NCI-H1417 treated with DMSO at 0.1 percent for 48 hours (cell line): ENCODE measurements at regions not wholly inside any gene's neighbourhood (a gene's known extent, or its start where the extent isn't known, plus 50 kb on each side); places are given as distances from the start of the nearest gene placed in this dataset.
A peak's percentile ranks its signal among the peaks of the same experiment; 100 is the strongest.

Source experiments
- DNase-seq: peaks from one replicate; lab custom pipeline; 2025; lab: John Stamatoyannopoulos, UW

DNA sequence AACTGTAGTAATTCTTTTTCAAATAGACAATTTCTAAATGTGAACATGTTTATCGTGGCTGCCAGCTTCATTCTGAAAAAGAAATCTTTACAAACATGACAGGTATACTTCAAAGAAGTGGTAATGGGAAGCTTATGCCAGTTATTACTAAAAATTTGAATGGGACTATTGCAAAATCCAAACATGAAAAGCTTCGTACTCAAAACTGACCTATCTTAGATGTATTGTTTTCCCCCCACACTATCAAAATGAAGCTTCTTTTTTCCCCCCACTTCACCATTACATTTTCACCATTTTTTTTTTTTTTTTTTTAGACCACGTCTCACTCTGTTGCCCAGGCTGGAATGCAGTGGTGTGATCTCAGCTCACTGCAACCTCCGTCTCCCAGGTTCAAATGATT is 50.4 kb upstream of the SERTAD2 start:
- no peak for DNase-seq

DNA sequence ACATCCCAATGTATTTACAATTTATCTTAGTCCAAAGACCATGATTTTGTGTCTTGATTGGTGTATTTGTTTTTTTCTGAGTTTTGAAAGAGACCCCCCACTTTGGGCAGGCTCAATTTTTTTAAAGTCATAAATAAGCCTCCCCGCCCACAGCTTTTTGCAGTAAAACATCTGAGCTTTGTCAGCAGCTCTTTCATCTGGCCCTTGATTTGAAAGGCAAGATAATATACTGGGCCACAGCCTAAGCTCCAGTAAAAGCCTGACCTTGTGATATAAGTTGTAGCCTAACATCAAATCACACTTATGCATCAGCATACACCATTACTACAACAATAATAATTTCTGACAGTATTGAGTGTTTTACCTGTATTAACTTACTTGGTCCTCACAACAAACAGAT is 51.3 kb upstream of the SERTAD2 start:
- no peak for DNase-seq

DNA sequence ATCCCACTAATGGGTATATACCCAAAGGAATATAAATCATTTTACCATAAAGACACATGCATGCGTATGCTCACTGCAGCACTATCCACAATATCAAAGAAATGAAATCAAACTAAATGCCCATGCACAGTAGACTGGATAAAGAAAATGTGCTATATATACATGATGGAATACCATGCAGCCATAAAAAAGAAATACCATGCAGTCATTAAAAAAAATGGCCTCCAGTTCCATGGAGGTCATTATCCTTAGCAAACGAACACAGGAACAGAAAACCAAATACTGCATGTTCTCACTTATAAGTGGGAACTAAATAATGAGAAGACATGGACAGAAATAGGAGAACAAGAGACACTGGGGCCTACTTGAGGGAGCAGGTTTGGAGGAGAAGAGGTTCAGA is 53.6 kb upstream of the SERTAD2 start:
- DNase-seq: no peak

DNA sequence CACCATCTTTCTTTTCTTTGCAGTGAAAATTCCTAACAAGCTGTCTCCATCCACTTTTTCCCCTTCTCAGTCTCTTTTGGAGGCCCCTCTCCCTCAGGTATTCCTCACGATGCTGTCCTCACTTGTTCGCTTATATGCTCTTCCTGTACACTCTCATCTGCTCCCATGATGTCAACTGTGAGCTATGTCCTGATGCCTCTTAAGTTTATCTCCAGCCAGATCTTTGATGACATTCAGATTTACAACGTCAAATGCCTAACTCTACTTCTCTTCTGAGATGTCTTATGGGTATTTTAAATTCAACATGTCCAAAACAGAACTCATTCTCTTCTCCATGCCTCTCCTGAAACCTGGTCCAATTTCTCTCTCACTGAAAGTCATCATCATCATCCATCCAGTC is 55.1 kb upstream of the SERTAD2 start:
- DNase-seq: no peak

DNA sequence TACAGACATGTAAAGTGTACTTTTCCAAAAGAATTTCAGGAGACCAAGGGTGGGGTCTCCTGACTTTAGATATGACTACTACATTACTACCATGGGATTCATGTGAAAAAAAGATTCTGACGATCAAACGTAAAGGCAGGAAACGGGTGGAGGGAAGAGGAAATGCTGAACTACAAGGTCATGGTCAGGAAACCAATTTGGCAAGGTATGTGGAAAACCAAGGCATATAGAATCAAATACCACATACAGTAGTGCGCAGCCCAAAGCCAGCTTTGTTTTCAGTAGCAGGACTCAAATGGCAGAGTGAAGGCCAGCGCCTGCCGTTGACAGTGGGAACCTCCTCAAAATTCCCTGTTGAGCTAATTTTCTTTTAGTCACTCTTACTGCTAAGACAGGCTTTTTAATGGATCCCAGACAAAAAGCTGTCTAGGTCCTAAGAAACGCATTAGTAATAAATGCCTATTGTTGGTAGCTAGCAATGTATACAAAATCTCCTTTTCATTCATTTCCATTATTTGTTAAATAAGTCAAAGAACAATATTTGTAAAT is 57.6 kb upstream of the SERTAD2 start:
- no peak for DNase-seq

DNA sequence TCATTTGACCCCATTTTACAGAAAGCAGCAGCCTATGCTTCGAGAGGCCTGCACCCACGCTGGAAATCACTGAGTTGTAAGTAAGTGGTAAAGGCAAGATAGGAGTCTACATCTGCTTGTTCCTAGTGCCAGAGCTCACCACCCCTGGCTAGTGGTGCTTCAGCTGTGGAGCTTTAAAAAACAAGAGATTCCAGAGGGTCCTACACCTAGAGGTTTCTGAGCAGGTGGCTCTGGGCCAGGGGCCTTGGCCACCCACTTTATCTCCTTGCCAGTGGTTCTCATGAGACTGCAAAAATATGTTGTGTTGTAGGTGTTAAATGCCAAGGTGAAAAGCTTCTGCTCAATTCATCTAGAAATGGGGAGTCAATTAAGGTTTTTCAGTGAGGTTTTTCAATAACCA is 60.0 kb upstream of the SERTAD2 start:
- DNase-seq: no peak

DNA sequence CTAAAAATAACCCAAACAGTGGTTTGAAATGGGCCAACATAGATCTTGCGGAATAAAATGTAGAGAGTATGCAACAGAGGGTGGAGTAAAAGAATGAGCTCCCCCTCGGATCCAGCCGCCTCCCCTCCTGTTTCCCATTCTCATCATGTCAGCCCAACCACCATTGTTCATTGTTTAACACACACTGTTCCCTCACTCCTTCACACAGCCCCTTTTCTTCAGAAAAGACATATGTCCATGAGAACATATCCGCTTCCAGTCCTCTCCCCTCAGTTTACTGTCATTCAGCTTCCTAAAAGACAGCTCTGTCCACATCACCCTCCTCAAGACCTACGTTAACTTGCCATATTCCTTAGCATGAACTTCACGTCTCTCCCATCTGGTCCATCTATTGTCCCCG is 62.9 kb upstream of the SERTAD2 start:
- DNase-seq: no peak

DNA sequence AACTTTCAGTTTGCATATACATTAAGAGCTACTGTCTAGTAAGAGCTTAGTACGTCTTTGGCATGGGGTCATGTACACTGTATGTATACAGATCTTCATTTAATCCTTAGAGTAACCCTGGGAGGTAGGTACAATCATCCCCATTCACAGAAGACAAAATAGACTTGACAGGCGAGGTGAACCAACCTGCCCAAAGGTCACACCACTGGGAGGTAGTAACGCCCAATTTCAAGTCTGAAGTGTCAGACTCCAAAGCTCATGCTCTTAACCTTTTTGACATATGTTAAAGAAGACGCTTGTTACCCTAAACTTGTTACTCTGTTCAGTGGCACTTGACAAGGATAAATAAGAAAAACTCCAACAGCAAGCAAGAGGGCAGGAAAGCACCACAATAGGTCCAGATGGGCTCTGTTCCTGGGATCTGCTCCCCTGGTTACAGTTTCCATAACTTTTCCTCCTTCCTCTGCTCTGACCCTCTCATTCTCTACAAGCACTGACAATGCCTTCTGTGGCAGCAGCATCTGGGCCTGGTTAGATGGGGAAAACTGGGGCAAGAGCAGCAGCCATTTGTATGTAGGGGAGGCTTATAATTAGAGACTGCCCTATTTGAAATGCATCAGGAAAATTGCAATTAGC is 64.7 kb upstream of the SERTAD2 start:
- DNase-seq: no peak

DNA sequence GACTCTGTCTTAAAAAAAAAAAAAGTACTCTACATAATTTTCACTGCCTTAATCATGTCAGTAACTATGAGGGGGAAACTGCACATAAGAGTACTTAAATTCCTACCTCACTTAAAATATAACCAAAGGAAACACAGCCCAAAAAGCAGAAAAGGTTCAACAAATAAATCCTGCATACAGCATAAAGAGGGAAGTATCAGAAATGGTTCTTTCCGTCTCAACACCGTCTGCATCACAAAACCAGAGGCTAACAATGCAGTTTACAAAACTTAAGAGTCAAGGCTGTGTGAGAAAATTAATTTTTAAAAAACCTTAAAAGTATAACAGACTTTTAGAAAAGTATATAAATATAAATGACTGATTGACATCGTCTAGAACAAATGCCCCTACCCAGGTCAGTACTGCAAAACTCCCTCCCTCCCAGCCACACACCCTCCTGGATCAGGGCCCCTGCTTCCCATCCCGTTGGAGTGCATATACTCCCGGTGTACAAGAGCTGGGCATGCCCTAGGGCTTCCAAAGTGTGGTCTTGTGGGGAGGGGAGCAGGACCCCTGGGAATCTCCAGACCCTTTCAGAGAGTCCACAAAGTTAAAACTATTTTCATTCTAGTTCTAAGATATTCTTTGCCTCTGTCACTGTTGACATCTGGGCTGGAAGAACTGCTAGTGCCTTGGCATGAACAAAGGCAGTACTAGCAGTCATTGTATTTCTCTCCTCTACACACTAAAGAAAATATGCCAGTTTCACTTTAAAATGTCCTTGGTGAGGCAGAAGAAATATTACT is 67.0 kb upstream of the SERTAD2 start:
- DNase-seq: no peak

DNA sequence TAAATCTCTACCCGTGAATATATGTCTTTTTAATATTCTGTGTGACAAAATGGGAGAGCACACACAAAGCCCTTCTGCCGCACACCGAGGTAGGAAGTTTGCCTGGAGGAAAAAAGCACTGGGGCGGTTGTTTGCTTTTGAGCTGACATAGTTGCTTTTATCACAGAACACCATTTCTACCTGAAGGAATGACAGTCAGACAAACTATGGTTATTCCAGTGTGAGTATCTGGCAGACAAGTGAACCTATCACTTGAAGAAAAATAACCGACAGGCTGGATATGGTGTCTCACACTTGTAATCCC is 67.6 kb upstream of the SERTAD2 start:
- no peak for DNase-seq

DNA sequence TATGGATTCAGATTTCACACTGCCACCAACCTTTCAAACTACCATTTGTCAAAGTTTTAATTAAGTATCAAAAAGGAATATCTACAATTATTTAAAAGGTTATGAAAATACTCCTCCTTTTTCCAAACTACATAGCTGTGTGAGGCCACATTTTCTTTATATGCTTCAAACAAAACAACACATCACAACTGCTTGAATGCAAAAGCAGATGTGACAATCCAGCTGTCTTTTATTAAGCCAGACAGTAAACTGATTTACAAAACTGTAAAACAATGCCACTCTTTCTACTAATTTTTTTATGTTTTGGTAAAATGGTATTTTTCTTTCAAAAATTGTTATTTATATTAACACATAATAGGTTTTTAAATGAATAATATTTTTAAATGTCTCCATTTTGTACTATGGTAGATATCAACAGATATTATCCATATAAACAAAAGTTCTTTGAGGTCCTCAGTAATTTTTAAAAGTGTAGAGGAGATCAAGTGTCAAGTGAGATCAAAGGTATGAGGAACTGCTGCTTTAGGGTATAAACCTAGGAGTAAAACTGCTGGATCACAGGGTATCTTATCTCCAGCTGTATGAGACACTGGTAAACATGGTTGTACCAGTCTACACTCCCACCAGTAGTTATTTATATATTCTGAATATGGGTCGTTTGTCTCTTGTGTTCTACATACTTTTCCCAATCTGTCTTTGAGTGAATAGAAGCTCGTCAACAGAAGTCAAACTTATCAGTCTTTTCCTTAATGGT is 68.8 kb upstream of the SERTAD2 start:
- DNase-seq: no peak

DNA sequence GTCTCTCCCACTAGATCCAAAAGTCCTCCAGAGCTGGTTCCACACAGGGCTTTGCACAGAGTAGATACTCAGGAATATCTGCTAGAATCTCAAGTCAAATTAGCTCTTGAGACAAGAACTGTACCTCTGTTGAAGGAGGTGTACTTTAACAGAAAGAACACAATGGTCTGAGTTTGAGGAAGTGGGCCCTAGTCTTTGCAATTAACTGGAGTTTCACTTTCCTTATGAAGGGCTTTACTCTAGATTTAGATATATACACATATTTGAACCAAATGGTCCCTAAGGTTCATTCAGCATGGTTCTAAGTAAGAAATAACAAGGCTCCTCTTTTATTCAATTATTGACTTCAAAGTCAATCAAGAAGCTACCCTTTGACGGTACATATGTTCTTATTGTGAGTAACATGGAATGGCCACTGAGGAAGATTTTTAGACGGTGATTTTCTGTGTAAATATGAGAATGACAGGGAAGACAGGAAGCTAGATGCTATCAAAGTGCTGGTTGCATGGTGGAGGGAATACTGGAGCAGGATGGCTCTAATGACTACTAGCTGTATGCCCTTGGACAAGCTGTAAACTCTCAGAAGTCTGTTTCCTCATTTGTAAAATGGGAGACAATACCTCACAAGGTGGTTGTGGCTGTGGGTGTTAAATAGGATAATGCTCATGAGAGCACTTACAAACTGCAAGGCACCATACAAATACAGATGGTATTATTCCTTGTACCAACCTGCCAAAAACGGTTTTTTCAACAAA is 73.5 kb upstream of the SERTAD2 start:
- no peak for DNase-seq

DNA sequence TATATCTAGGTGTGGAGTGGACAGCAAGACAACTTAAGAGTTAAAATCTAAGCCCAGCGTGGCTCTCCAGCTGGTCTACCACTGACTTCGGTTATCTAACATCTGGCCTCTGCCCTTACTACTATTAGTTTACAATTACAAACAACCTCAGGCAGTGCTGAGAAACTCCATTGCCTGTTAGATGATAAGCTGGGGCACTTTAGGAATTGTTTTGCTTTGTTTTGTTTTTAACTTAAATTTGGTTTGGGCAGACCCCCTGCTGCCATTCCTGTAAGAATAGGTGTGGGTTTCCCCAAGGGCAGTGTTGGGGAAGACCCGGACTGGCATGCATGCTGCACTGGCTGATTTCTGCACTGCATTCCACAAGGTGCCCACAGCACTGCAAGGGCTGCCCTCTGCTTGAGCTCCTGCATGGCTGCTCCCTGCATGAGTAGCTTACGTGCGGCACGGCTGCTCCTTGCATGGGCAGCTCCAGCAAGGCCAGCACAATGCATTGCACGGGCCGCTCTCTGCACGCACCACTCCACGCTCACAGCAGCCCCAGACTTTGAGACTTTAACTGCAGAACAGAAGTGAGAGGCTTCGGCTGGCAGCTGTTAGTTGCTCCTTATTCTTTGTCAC is 74.2 kb upstream of the SERTAD2 start:
- DNase-seq: no peak

DNA sequence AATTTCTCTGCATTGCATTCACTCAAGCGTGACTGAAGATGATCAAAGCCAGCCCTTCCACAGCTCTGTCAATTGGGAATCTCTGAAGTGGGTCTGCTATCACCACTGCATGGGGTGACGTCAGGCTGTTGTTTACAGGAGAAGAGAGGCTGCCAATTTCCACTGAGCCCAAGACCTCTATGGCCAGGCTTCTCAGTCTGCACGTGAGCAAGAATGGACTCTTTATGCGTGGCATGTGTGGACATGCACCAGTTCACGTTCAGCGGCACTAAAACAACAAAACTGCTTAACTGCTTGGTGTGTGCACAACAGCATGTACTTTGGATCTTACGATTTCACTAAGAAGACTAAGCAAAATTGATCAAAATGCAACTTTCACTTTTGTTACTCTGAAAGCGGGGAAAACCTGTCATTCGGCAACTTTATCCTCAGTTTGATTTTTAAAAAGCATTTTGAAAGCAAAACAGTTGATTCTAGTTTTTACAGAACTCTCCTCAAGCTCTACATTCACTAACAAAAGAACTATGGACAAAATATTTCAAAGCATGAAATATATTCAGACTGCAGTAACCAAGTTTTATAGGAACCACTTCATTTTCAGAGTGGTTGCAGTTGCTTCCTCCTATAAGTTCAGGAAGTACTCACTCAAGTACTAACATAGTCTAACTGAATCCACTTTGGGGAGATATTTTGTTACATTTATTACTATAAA is 77.0 kb upstream of the SERTAD2 start:
- DNase-seq: peak; percentile 60

DNA sequence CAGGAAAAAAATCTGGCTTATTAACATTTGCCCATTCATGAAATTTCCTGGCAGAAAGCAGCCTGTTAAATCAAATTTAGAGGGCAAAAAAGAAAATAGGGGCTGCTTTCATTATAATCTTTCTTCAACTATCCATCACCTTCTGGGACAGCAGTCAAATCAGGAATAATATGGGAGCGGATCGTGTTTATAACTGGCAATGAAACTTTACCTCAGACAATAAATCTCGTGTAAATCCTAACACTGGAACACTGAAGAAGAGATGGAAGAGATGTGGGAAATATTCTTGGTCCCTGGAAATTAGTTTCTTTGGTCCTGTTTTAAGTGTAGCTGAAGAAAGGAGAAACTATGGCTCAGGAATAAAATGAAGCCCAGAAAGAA is 77.5 kb upstream of the SERTAD2 start:
- no peak for DNase-seq

DNA sequence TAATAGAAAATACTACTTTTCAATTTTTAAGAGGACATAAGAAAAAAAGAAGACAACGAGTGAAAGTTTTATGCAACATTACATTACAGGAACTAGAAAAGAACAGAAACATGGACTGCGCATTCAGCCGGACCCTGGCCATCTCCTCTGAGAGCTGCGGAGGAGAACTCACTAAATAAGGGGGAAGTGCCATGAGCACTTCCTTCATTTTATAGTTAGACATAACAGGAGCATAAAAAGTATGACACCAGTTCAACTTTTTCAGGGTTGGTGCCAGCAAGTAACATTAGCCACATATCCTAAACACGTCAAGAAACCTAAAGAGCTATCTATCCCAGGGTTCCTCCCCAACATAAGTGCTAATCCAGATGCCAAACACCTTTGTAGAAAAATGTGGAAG is 78.0 kb upstream of the SERTAD2 start:
- DNase-seq: no peak

DNA sequence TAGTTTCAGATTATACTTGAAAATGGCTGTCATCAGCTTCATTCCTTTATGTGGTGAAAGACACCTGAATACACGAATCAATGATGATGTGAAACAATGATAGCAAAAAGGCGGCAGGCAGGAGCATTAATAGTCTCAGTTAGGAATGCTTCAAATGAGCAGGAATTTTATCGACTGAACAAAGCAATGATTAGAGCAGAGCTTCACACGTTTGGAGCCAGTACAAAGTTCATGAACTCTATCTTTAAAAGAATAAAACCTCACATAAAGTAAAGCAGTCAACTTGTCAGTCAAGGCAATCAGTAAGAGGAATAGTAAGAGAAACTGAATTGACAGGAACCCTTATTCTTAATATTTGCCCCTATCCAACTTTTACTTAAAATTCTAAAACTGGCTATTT is 78.4 kb upstream of the SERTAD2 start:
- no peak for DNase-seq

DNA sequence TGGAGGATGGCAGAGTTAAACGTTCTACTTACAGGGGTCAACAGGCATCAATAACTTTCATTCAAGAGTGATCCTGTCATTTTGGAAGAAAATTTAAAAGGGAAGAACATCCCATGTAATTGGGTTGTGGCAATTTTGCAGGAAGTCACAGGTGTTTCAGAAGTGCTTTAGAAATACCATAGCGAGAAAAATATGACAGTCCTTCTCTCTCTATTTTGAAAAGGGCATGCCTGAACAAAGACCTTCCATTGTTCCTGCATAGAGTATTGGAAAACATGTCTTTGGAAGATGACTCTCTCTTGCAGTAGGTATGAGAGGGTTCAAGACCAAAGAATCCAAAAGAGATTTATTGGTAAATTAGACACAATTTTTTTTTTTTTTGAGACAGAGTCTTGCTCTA is 81.8 kb upstream of the SERTAD2 start:
- no peak for DNase-seq

DNA sequence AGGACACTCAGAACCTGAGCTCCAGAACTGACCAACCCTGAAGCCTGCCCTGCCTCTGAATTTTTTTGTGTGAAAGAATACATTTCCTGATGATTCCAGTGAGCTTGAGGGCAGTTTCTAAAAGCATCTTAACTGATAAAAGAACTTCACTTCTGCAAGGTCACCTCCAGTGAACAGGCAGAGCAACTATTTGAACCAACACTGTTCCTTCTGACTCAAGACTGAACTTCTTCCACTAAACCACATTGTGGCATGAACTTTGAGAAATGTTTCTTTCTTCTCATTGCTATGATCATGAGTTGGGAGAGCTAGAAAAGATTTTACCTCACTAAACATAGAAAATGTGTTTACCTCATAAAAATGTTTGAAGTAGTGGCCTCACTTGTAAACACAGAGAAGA is 83.8 kb upstream of the SERTAD2 start:
- no peak for DNase-seq

DNA sequence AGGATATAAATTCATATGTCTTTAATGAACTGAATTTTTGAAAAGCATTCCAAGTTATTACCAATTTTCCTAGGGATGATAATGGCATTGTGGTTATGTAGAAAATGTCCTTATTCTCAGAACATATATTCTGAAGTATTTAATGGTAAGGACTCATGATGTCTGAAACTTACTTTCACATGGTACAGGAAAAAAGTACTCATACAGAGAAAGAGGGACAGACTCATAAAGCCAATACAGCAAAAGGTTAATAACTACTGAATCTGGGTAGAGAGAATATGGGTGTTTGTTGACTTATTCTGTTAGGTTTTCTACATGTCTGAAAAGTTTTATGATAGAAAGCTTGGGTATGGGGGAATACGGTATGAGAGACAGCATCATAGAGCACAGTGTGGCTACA is 84.3 kb upstream of the SERTAD2 start:
- no peak for DNase-seq

DNA sequence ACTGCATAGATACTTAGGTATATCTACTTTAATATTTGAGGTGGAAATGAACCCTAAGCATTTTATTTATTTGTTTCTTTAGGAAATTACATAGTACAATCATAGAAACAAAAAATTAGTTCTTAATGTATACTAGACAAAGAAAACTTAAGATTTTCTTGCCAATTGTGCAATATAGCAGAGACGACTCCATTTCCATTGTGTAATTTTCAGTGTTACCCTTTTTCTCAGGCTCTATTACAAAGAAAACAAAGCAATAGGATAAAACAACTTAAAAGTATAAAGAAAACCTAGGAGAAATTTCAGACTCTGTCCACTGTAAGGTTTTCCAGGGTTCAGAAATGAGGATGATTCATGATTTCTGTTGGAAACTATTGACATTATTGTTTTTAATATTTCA is 89.0 kb upstream of the SERTAD2 start:
- DNase-seq: no peak
